Endothelial cell of umbilical vein (primary cell): ENCODE measurements at regions not wholly inside any gene's neighbourhood (a gene's known extent, or its start where the extent isn't known, plus 50 kb on each side); places are given as distances from the start of the nearest gene placed in this dataset.

Experiments used
- BruUV-seq: library from RNA; stranded (reverse); fragments of 400-500 nt; replicated peaks from 2 replicates; lab custom pipeline; 2021; lab: Mats Ljungman, UMichigan
- CTCF ChIA-PET: fragments of 300-600, 350-600 bp; sonication (Branson Sonifier 250); formaldehyde crosslinking; loops from one replicate; lab custom pipeline; 2021; ENCODE audit warnings: antibody characterized with exemption, inconsistent platforms; lab: Charles Lee
- POLR2A ChIA-PET: fragments of 300-600, 350-600 bp; sonication (Branson Sonifier 250); formaldehyde crosslinking; loops from one replicate; lab custom pipeline; 2021; ENCODE audit warnings: antibody characterized with exemption, inconsistent platforms; lab: Charles Lee
- DNase-seq: peaks from one replicate; pipeline ENCODE4 v3.0.0-alpha.2; 2011; ENCODE audit warnings: low read depth, low spot score
- FAIRE-seq: peaks from 2 replicates; lab custom pipeline; 2011; peaks lifted over from hg19 to GRCh38; lab: Jason Lieb, UNC
- H2AFZ ChIP-seq: 2 replicates; pipeline ENCODE4 v1.6.0; 2012; ENCODE audit warnings: low read depth, low read length, control low read depth, inconsistent platforms
- H3K27ac ChIP-seq: 2 replicates; pipeline ENCODE4 v1.5.1; 2011; ENCODE audit warnings: low read depth, mild to moderate bottlenecking, control low read depth, low read length, moderate library complexity; ENCODE audit not compliant: insufficient read depth
- H3K27me3 ChIP-seq, 2 experiments: 2 replicates each; pipeline versions ENCODE4 v1.6.0 to v1.6.1; 2011; ENCODE audit warnings: low read length in 2 of 2, mixed read lengths in 1 of 2; ENCODE audit not compliant: control insufficient read depth in 2 of 2, insufficient read depth in 2 of 2
- H3K36me3 ChIP-seq, 2 experiments: 2 replicates in 1 of 2; 3 replicates in 1 of 2; pipeline ENCODE4 v1.5.1; 2011; ENCODE audit warnings: low read length in 2 of 2, mild to moderate bottlenecking in 1 of 2, moderate library complexity in 1 of 2; ENCODE audit not compliant: control insufficient read depth in 2 of 2, insufficient read depth in 2 of 2; ENCODE audit errors: extremely low read depth in 1 of 2
- H3K4me1 ChIP-seq: 3 replicates; pipeline ENCODE4 v1.5.1; 2011; ENCODE audit warnings: mild to moderate bottlenecking, low read length; ENCODE audit not compliant: control insufficient read depth, insufficient read depth; ENCODE audit errors: extremely low read depth
- H3K4me2 ChIP-seq: 2 replicates; pipeline ENCODE4 v1.6.1; 2011; ENCODE audit warnings: low read length, control low read depth, mixed read lengths; ENCODE audit not compliant: insufficient read depth
- H3K4me3 ChIP-seq, 3 experiments: fragments of 200-600 bp in 1 of 3; sonication (generic), shearing (Covaris generic) in 1 of 3; replicated peaks in 1 of 3; 2 replicates each; pipeline ENCODE4 v1.5.1; 2011 to 2016; ENCODE audit warnings: control low read depth in 3 of 3, low read length in 3 of 3, mild to moderate bottlenecking in 2 of 3, inconsistent platforms in 1 of 3, low read depth in 1 of 3, moderate library complexity in 1 of 3; ENCODE audit not compliant: insufficient read depth in 1 of 3
- H3K79me2 ChIP-seq: 2 replicates; pipeline ENCODE4 v1.6.0; 2012; ENCODE audit warnings: low read length, inconsistent platforms; ENCODE audit not compliant: control insufficient read depth, insufficient read depth
- H3K9ac ChIP-seq: replicated peaks from 2 replicates; pipeline ENCODE3; 2011; ENCODE audit warnings: low read length, control low read depth; ENCODE audit not compliant: insufficient read depth; ENCODE audit errors: extremely low read depth
- H3K9me1 ChIP-seq: replicated peaks from 3 replicates; pipeline ENCODE4 v1.6.0; 2011; ENCODE audit warnings: mild to moderate bottlenecking, low read length; ENCODE audit not compliant: control insufficient read depth, insufficient read depth; ENCODE audit errors: extremely low read depth
- H3K9me3 ChIP-seq: replicated peaks from 2 replicates; pipeline ENCODE4 v1.5.1; 2012; ENCODE audit warnings: low read length, inconsistent platforms; ENCODE audit not compliant: control insufficient read depth, insufficient read depth
- H4K20me1 ChIP-seq: replicated peaks from 2 replicates; pipeline ENCODE3; 2011; ENCODE audit warnings: mild to moderate bottlenecking, low read length; ENCODE audit not compliant: control insufficient read depth, insufficient read depth; ENCODE audit errors: extremely low read depth
- CTCF ChIP-seq, 2 donors: IDR thresholded peaks; 1 replicate in 1 of 2; 2 replicates in 1 of 2; pipeline ENCODE4 v1.5.1; 2011; ENCODE audit warnings: low read length in 2 of 2, mild to moderate bottlenecking in 2 of 2, moderate library complexity in 2 of 2, control low read depth in 1 of 2, inconsistent platforms in 1 of 2, low read depth in 1 of 2; ENCODE audit not compliant: insufficient read depth in 1 of 2; ENCODE audit errors: extremely low read depth in 1 of 2
- EZH2 ChIP-seq: IDR thresholded peaks from 2 replicates; pipeline ENCODE4 v1.6.1; 2012; ENCODE audit warnings: borderline replicate concordance, low read depth, mild to moderate bottlenecking, moderate library complexity, low read length, inconsistent platforms; ENCODE audit not compliant: severe bottlenecking
- FOS ChIP-seq: IDR thresholded peaks from 2 replicates; pipeline ENCODE4 v1.6.1; 2011; ENCODE audit warnings: mild to moderate bottlenecking, low read length, moderate library complexity, borderline replicate concordance; ENCODE audit not compliant: insufficient read depth
- GATA2 ChIP-seq: IDR thresholded peaks from 2 replicates; pipeline ENCODE4 v1.7.0; 2011; ENCODE audit warnings: low read depth, mild to moderate bottlenecking, moderate library complexity, mixed read lengths, low read length; ENCODE audit not compliant: insufficient read length, insufficient read depth
- JUN ChIP-seq: IDR thresholded peaks from 2 replicates; pipeline ENCODE4 v1.6.1; 2011; ENCODE audit warnings: borderline replicate concordance, low read depth; ENCODE audit not compliant: insufficient read length, insufficient read depth
- MAX ChIP-seq: IDR thresholded peaks from 2 replicates; pipeline ENCODE4 v1.6.1; 2011; ENCODE audit not compliant: insufficient read depth, insufficient read length
- MYC ChIP-seq: IDR thresholded peaks from one replicate; pipeline ENCODE4 v1.6.1; 2011; ENCODE audit warnings: mild to moderate bottlenecking, low read depth, low read length
- POLR2A ChIP-seq: IDR thresholded peaks from 2 replicates; pipeline ENCODE4 v1.6.1; 2012; ENCODE audit warnings: low read depth, mild to moderate bottlenecking, control low read depth, low read length
- POLR2AphosphoS5 ChIP-seq: IDR thresholded peaks from 2 replicates; pipeline ENCODE4 v1.6.1; 2012; ENCODE audit warnings: low read depth, mild to moderate bottlenecking, control low read depth, low read length, moderate library complexity; ENCODE audit not compliant: insufficient read depth
- dilution Hi-C: fragments of 300-500 bp; cut with MboI; formaldehyde crosslinking; loops from one replicate; pipeline ENCODE4 v1.15.0; 2019; ENCODE audit warnings: low sequenced_read_pairs; ENCODE audit not compliant: extremely low pct_ligation_motif_present
- intact Hi-C: fragments of 100-400 bp; cut with micrococcal nuclease; formaldehyde crosslinking; loops from one replicate; pipeline ENCODE4 v1.10.0; 2022

GRCh38 chr12:28893856-28894255 is 255.2 kb upstream of the FAR2 start:
- no peak overlapping the region for H3K9ac ChIP-seq
- FAIRE-seq: no peak
- no peaks in the 10 kb centered on the region for H3K9me3 ChIP-seq
- H3K9me1 ChIP-seq: no peaks in the 10 kb centered on the region
- no peak overlapping the region for H3K27ac ChIP-seq
- no peaks in the 10 kb centered on the region for H3K27me3 ChIP-seq
- no TSS peak for BruUV-seq
- H3K4me3 ChIP-seq: no peak overlapping the region
- no peaks in the 10 kb centered on the region for H4K20me1 ChIP-seq
- POLR2A ChIA-PET: no interaction called here
- H3K4me2 ChIP-seq: no peak overlapping the region
- H3K4me1 ChIP-seq: no peaks in the 10 kb centered on the region
- no peaks in the 10 kb centered on the region for H3K36me3 ChIP-seq
- DNase-seq: no peak
- H2AFZ ChIP-seq: no peak overlapping the region
- no peak for TF ChIP-seq GATA2
- no peak for TF ChIP-seq EZH2
- no peak for TF ChIP-seq CTCF (IDR thresholded peaks at IDR 0.05; ENCODE audit: extremely low read depth in 1 of 2, insufficient read depth in 1 of 2, low read depth in 1 of 2, low read length in 2 of 2)
- TF ChIP-seq JUN: no peak
- no peak for TF ChIP-seq FOS
- TF ChIP-seq POLR2A: no peak
- TF ChIP-seq MAX: no peak
- no peak for TF ChIP-seq MYC
- TF ChIP-seq POLR2AphosphoS5: no peak
- CTCF ChIA-PET: no interaction called here
- dilution Hi-C loops: no loop called here
- intact Hi-C loops: no loop called here
- H3K79me2 ChIP-seq: no peaks in the 10 kb centered on the region
